GM18907 (cell line): ENCODE measurements at regions not wholly inside any gene's neighbourhood (a gene's known extent, or its start where the extent isn't known, plus 50 kb on each side); places are given as distances from the start of the nearest gene placed in this dataset.
A peak's percentile ranks its signal among the peaks of the same experiment; 100 is the strongest.

Experiments used
- ATAC-seq: cut with Tn5 transposase; IDR thresholded peaks from one replicate; pipeline ENCODE4 v1.9.1; 2021; ENCODE audit warnings: mild to moderate bottlenecking, moderate library complexity; ENCODE audit not compliant: unreplicated experiment

GRCh38 chr13:74084375-74084935 is 49.7 kb downstream of the KLF12 start:
- ATAC-seq = no peak

GRCh38 chr13:74082741-74083160 is 51.5 kb downstream of the KLF12 start:
- no peak for ATAC-seq

GRCh38 chr13:74080762-74081161 is 53.4 kb downstream of the KLF12 start:
- ATAC-seq = no peak

GRCh38 chr13:74077792-74078191 is 56.4 kb downstream of the KLF12 start:
- ATAC-seq = no peak

GRCh38 chr13:74077375-74077774 is 56.8 kb downstream of the KLF12 start:
- ATAC-seq = no peak

- no peak for ATAC-seq
Observed at GRCh38 chr13:74074723-74075122, 59.5 kb downstream of the KLF12 start.

- ATAC-seq = no peak
Observed at GRCh38 chr13:74073274-74073673, 60.9 kb downstream of the KLF12 start.

GRCh38 chr13:74070513-74070912 is 63.7 kb downstream of the KLF12 start:
- ATAC-seq = no peak

GRCh38 chr13:74070065-74070464 is 64.1 kb downstream of the KLF12 start:
- ATAC-seq = peak; percentile 70

- ATAC-seq = no peak
Observed at GRCh38 chr13:74068471-74068870, 65.7 kb downstream of the KLF12 start.

- ATAC-seq = no peak
Observed at GRCh38 chr13:74067818-74068217, 66.4 kb downstream of the KLF12 start.

GRCh38 chr13:74066937-74067336 is 67.3 kb downstream of the KLF12 start:
- ATAC-seq = no peak

- ATAC-seq = no peak
Observed at GRCh38 chr13:74064805-74065312, 69.3 kb downstream of the KLF12 start.

- ATAC-seq = no peak
Observed at GRCh38 chr13:74063533-74064100, 70.6 kb downstream of the KLF12 start.

- peak; percentile 81 for ATAC-seq
Observed at GRCh38 chr13:74062933-74063332, 71.3 kb downstream of the KLF12 start.

- peak; percentile 89 for ATAC-seq
Observed at GRCh38 chr13:74061926-74062595, 72.1 kb downstream of the KLF12 start.

GRCh38 chr13:74056801-74057542 is 77.2 kb downstream of the KLF12 start:
- ATAC-seq = no peak

- no peak for ATAC-seq
Observed at GRCh38 chr13:74052402-74052928, 81.7 kb downstream of the KLF12 start.

GRCh38 chr13:74048756-74049155 is 85.4 kb downstream of the KLF12 start:
- no peak for ATAC-seq

- ATAC-seq = no peak
Observed at GRCh38 chr13:74047931-74048600, 86.1 kb downstream of the KLF12 start.

- no peak for ATAC-seq
Observed at GRCh38 chr13:74046431-74046830, 87.8 kb downstream of the KLF12 start.
